KMS-11 (cell line): ENCODE measurements at regions not wholly inside any gene's neighbourhood (a gene's known extent, or its start where the extent isn't known, plus 50 kb on each side); places are given as distances from the start of the nearest gene placed in this dataset.

Experiments used
- H2AFZ ChIP-seq: fragments of 200-600 bp; sonication (generic); 2 replicates; pipeline ENCODE4 v1.6.1; 2016; ENCODE audit warnings: antibody characterized with exemption, mixed run types, low read depth
- H3K27ac ChIP-seq: fragments of 200-600 bp; sonication (generic); 2 replicates; pipeline ENCODE4 v1.6.1; 2016; ENCODE audit warnings: mild to moderate bottlenecking, mixed run types
- H3K27me3 ChIP-seq: fragments of 200-600 bp; sonication (generic); 2 replicates; pipeline ENCODE4 v1.6.1; 2017; ENCODE audit warnings: mild to moderate bottlenecking, low read depth, mixed run types, moderate library complexity; ENCODE audit not compliant: insufficient read depth
- H3K36me3 ChIP-seq: fragments of 200-600 bp; sonication (generic); 2 replicates; pipeline ENCODE4 v1.6.1; 2017; ENCODE audit warnings: mild to moderate bottlenecking, mixed run types; ENCODE audit not compliant: insufficient read depth
- H3K4me1 ChIP-seq: fragments of 200-600 bp; sonication (generic); 2 replicates; pipeline ENCODE4 v1.6.1; 2016; ENCODE audit warnings: mild to moderate bottlenecking, low read depth, mixed run types; ENCODE audit not compliant: poor library complexity, severe bottlenecking
- H3K4me2 ChIP-seq: fragments of 200-600 bp; sonication (generic); 2 replicates; pipeline ENCODE4 v1.7.0; 2016; ENCODE audit warnings: mild to moderate bottlenecking, mixed run types
- H3K4me3 ChIP-seq: fragments of 200-600 bp; sonication (generic); IDR thresholded peaks from 2 replicates; pipeline ENCODE4 v1.6.1; 2017; ENCODE audit warnings: low read depth, low read length, mixed read lengths; ENCODE audit not compliant: insufficient read depth
- H3K79me2 ChIP-seq: fragments of 200-600 bp; sonication (generic); 2 replicates; pipeline ENCODE4 v1.6.1; 2016; ENCODE audit warnings: low read depth, mixed run types; ENCODE audit not compliant: insufficient read depth
- H3K9ac ChIP-seq: fragments of 200-600 bp; sonication (generic); 2 replicates; pipeline ENCODE4 v1.6.1; 2016; ENCODE audit warnings: mild to moderate bottlenecking, mixed run types
- H4K20me1 ChIP-seq: fragments of 200-600 bp; sonication (generic); 2 replicates; pipeline ENCODE4 v1.6.1; 2016; ENCODE audit warnings: mild to moderate bottlenecking, mixed run types; ENCODE audit not compliant: insufficient read depth
- CTCF ChIP-seq: fragments of 200-600 bp; sonication (generic); conservative IDR thresholded peaks from 2 replicates; pipeline ENCODE4 v1.6.1; 2017; ENCODE audit warnings: low read depth, mild to moderate bottlenecking, antibody characterized with exemption, low read length, moderate library complexity, mixed read lengths

GRCh38 chrX:42098900-42099299 lies 175.5 kb upstream of the CASK start:
- H3K36me3 ChIP-seq = no peaks in the 10 kb centered on the region
- H3K4me1 ChIP-seq = no peaks in the 10 kb centered on the region
- H3K4me2 ChIP-seq = no peak overlapping the region
- H3K9ac ChIP-seq = no peak overlapping the region
- H4K20me1 ChIP-seq = no peaks in the 10 kb centered on the region
- H2AFZ ChIP-seq = no peak overlapping the region
- no peaks in the 10 kb centered on the region for H3K27me3 ChIP-seq
- TF ChIP-seq CTCF = no peak
- H3K79me2 ChIP-seq = no peaks in the 10 kb centered on the region
- H3K27ac ChIP-seq = no peak overlapping the region
- H3K4me3 ChIP-seq = no peak overlapping the region

GRCh38 chrX:42097486-42097885 lies 174.1 kb upstream of the CASK start:
- no peaks in the 10 kb centered on the region for H3K4me1 ChIP-seq
- no peak overlapping the region for H3K9ac ChIP-seq
- no peaks in the 10 kb centered on the region for H3K27me3 ChIP-seq
- no peak for TF ChIP-seq CTCF
- no peaks in the 10 kb centered on the region for H3K36me3 ChIP-seq
- no peak overlapping the region for H3K4me2 ChIP-seq
- no peak overlapping the region for H3K4me3 ChIP-seq
- H3K27ac ChIP-seq = no peak overlapping the region
- no peaks in the 10 kb centered on the region for H4K20me1 ChIP-seq
- H2AFZ ChIP-seq = no peak overlapping the region
- no peaks in the 10 kb centered on the region for H3K79me2 ChIP-seq

DNA sequence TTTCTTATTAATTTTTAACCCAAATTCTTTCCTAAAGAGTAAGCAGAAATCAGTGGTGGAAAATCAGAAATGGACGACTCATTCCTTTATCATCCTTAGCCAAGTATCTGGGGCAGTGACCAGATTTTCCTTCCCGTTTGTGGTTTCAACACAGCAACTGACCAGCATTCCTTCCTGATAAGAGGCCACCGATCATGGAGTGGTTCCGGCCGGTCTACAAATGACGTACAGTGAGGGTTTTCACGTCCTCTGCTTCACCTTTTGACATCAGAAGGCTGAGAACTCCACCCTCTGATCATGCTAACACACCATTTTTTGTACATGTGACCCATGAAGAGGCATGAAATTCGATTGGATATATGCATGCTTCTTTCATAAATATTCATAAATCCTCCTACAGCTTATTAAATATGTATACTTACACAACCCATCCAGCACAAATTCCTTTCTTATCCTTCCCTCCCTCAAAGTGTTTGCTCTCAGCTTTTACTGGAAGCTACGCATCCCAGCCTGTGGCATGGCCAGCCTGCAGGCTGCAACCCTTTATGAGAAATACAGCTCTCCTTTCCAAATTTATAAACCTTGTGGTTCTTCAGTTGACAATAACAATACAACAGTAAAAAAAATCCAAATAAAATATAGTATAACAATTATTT lies 173.0 kb upstream of the CASK start:
- no peak overlapping the region for H3K9ac ChIP-seq
- no peaks in the 10 kb centered on the region for H3K27me3 ChIP-seq
- no peak overlapping the region for H3K4me3 ChIP-seq
- no peaks in the 10 kb centered on the region for H3K4me1 ChIP-seq
- H4K20me1 ChIP-seq = no peaks in the 10 kb centered on the region
- no peak overlapping the region for H2AFZ ChIP-seq
- no peaks in the 10 kb centered on the region for H3K79me2 ChIP-seq
- no peaks in the 10 kb centered on the region for H3K36me3 ChIP-seq
- no peak for TF ChIP-seq CTCF
- no peak overlapping the region for H3K27ac ChIP-seq
- no peak overlapping the region for H3K4me2 ChIP-seq

GRCh38 chrX:42094218-42094617 lies 170.9 kb upstream of the CASK start:
- Histone ChIP-seq H3K27me3 (no peaks in the 10 kb centered on the region), H3K36me3 (no peaks in the 10 kb centered on the region), H4K20me1 (no peaks in the 10 kb centered on the region), H3K4me3 (no peak overlapping the region), H3K4me2 (no peak overlapping the region), H3K27ac (no peak overlapping the region), H3K9ac (no peak overlapping the region), H2AFZ (no peak overlapping the region), H3K79me2 (no peaks in the 10 kb centered on the region), H3K4me1 (no peaks in the 10 kb centered on the region)
- no peak for TF ChIP-seq CTCF
